Spleen (tissue), 11 donors: ENCODE measurements at regions not wholly inside any gene's neighbourhood (a gene's known extent, or its start where the extent isn't known, plus 50 kb on each side); places are given as distances from the start of the nearest gene placed in this dataset.

Source experiments
- DNase-seq: peaks from one replicate; pipeline ENCODE4 v3.0.0-alpha.2; 2020
- H3K27ac ChIP-seq, 8 donors: fragments of 200-600 bp; sonication (generic) in 7 of 8; 1 replicate in 4 of 8; 2 replicates in 4 of 8; pipeline versions ENCODE4 v1.5.0 to v1.8.0; 2016 to 2021; ENCODE audit warnings: inconsistent platforms in 4 of 8, mild to moderate bottlenecking in 4 of 8, moderate library complexity in 1 of 8
- H3K27me3 ChIP-seq, 7 donors: fragments of 200-600 bp; sonication (generic) in 6 of 7; replicated peaks in 1 of 7; 1 replicate in 4 of 7; 2 replicates in 3 of 7; pipeline versions ENCODE4 v1.5.0 to v1.8.0; 2016 to 2021; ENCODE audit warnings: inconsistent platforms in 3 of 7, mild to moderate bottlenecking in 1 of 7
- H3K36me3 ChIP-seq, 6 donors: fragments of 200-600 bp; sonication (generic) in 5 of 6; 1 replicate in 4 of 6; 2 replicates in 2 of 6; pipeline versions ENCODE4 v1.5.0 to v1.8.0; 2016 to 2021; ENCODE audit warnings: inconsistent platforms in 2 of 6
- H3K4me1 ChIP-seq, 6 donors: fragments of 200-600 bp; sonication (generic) in 5 of 6; 1 replicate in 3 of 6; 2 replicates in 3 of 6; pipeline versions ENCODE4 v1.5.0 to v1.8.0; 2016 to 2021; ENCODE audit warnings: inconsistent platforms in 3 of 6
- H3K4me3 ChIP-seq, 8 donors: fragments of 200-600 bp; sonication (generic) in 7 of 8; 1 replicate in 4 of 8; 2 replicates in 4 of 8; pipeline versions ENCODE4 v1.5.0 to v1.8.0; 2016 to 2021; ENCODE audit warnings: inconsistent platforms in 4 of 8, mild to moderate bottlenecking in 4 of 8, moderate library complexity in 2 of 8
- H3K9me3 ChIP-seq, 8 donors: fragments of 200-600 bp; sonication (generic) in 7 of 8; 1 replicate in 4 of 8; 2 replicates in 4 of 8; pipeline versions ENCODE4 v1.5.0 to v1.8.0; 2016 to 2021; ENCODE audit warnings: inconsistent platforms in 4 of 8
- CTCF ChIP-seq, 11 experiments: fragments of 200-600 bp in 7 of 11; fragments of 450-650 bp in 4 of 11; sonication (generic) in 4 of 11; IDR thresholded peaks in 8 of 11; conservative IDR thresholded peaks in 3 of 11; 1 replicate in 7 of 11; 2 replicates in 4 of 11; pipeline versions ENCODE4 v1.4.0 to v1.8.0; 2016 to 2021; ENCODE audit warnings: antibody characterized with exemption in 11 of 11, inconsistent platforms in 4 of 11, mild to moderate bottlenecking in 1 of 11
- POLR2A ChIP-seq, 3 donors: fragments of 450-650 bp; IDR thresholded peaks; one replicate each; pipeline ENCODE4 v1.5.1; 2017; ENCODE audit warnings: antibody characterized with exemption in 3 of 3, mild to moderate bottlenecking in 1 of 3
- POLR2AphosphoS5 ChIP-seq, 3 donors: sonication (generic); formaldehyde crosslinking; IDR thresholded peaks; one replicate each; pipeline ENCODE4 v1.5.1; 2017; ENCODE audit warnings: antibody characterized with exemption in 3 of 3
- WGBS, 5 donors: extraction: QIAGEN DNeasy Blood & Tissue Kit in 3 of 5; methylation state at CpG; one replicate each; pipeline versions ENCODE4 v1.1.5 to v1.1.7; 2013 to 2018; 5-methylcytosine and 5-hydroxymethylcytosine counted together
- intact Hi-C: fragments of 100-400 bp; cut with DNase I; formaldehyde crosslinking; loops from one replicate; pipeline ENCODE4 v1.15.0; 2023; ENCODE audit warnings: low total_unique reads
- small RNA-seq, 4 donors: library from RNA; depleted of rRNA; stranded (forward); fragments of <200 nt; gene quantifications; one replicate each; pipeline ENCODE3, GENCODE V24; 2016
- donor health status: healthy with polysubstance abuse.
- donor health status: DM: no; HTN: no; CAD: no; lungs with moderate emphysema.
- donor health status: DM: no; HTN: no; CAD: no.
- donor health status: Bipolar disorder and iron deficiency.
- donor health status: healthy.
- donor health status: DM: no; HTN: no; CAD: no.
- donor health status: DM: yes; HTN: yes; CAD: no.

- H3K27ac ChIP-seq = no peak overlapping the region
- no peaks in the 10 kb centered on the region for H3K4me1 ChIP-seq
- H3K36me3 ChIP-seq = no peaks in the 10 kb centered on the region
- H3K27me3 ChIP-seq = no peaks in the 10 kb centered on the region
- intact Hi-C loops = no loop called here
- 89 to 93% (median 90%) methylated on average over 4 of the region's 4 CpGs for WGBS, 5 donors
- H3K4me3 ChIP-seq = no peak overlapping the region
- DNase-seq = no peak
- no peaks in the 10 kb centered on the region for H3K9me3 ChIP-seq
- TF ChIP-seq POLR2A (IDR thresholded peaks at IDR 0.05) (no peak), POLR2AphosphoS5 (IDR thresholded peaks at IDR 0.05) (no peak), CTCF (IDR thresholded peaks at IDR 0.05 in 8 of 11, conservative IDR thresholded peaks at IDR 0.05 in 3 of 11) (no peak)
Observed at GRCh38 chr5:56288873-56289601, 55.9 kb upstream of the ANKRD55 start.

- no peaks in the 10 kb centered on the region for H3K36me3 ChIP-seq
- H3K9me3 ChIP-seq = peaks cover 0 to 6% (median 0%) of the 10 kb centered on the region in 8 donors
- TF ChIP-seq POLR2AphosphoS5 (IDR thresholded peaks at IDR 0.05) = no peak
- TF ChIP-seq POLR2A (IDR thresholded peaks at IDR 0.05) = peak in 1 of 3 donors; percentile 15
- TF ChIP-seq CTCF (IDR thresholded peaks at IDR 0.05 in 8 of 11, conservative IDR thresholded peaks at IDR 0.05 in 3 of 11) = no peak
- H3K27ac ChIP-seq = no peak overlapping the region
- DNase-seq = no peak
- no peak overlapping the region for H3K4me3 ChIP-seq
- 74 to 91% (median 84%) methylated on average over 2 of the region's 2 CpGs for WGBS, 5 donors
- intact Hi-C loops = no loop called here
- no peaks in the 10 kb centered on the region for H3K27me3 ChIP-seq
- H3K4me1 ChIP-seq = no peaks in the 10 kb centered on the region
Observed at GRCh38 chr5:56286015-56286884, 53.1 kb upstream of the ANKRD55 start.

GRCh38 chr5:56282951-56283350 lies 49.8 kb upstream of the ANKRD55 start:
- Histone ChIP-seq H3K27me3 (no peaks in the 10 kb centered on the region), H3K36me3 (no peaks in the 10 kb centered on the region), H3K9me3 (peaks cover 0 to 6% (median 0%) of the 10 kb centered on the region in 8 donors), H3K27ac (no peak overlapping the region), H3K4me1 (peaks cover 0 to 17% (median 5%) of the 10 kb centered on the region in 6 donors), H3K4me3 (no peak overlapping the region)
- intact Hi-C loops = no loop called here
- 78 to 87% (median 83%) methylated on average over 2 of the region's 2 CpGs for WGBS, 5 donors
- TF ChIP-seq POLR2AphosphoS5 (IDR thresholded peaks at IDR 0.05) = no peak
- no peak for DNase-seq

Small RNA genes in the stretch of these regions (small RNA-seq; reads per million reads assigned to genes)
- 0 reads per million in 4 donors for gene HMGN1P17
- 0 to 0.08 (median 0) reads per million in 4 donors for gene RNU6ATAC2P
